AG09309 (cell line): ENCODE measurements at regions not wholly inside any gene's neighbourhood (a gene's known extent, or its start where the extent isn't known, plus 50 kb on each side); places are given as distances from the start of the nearest gene placed in this dataset.

ENCODE experiments used
- DNase-seq: peaks from one replicate; pipeline ENCODE4 v3.0.0-alpha.2; 2010; ENCODE audit warnings: low read depth
- H3K4me3 ChIP-seq: 2 replicates; pipeline ENCODE4 v1.5.1; 2011; ENCODE audit warnings: mild to moderate bottlenecking, low read depth, low read length, moderate library complexity; ENCODE audit not compliant: control insufficient read depth
- TF ChIP-seq, protein P1 (sequence below): IDR thresholded peaks from 2 replicates; pipeline ENCODE4 v1.5.1; 2011; ENCODE audit warnings: mild to moderate bottlenecking, low read depth, low read length, inconsistent platforms; ENCODE audit not compliant: insufficient read depth, control insufficient read depth; ENCODE audit errors: missing control alignments

DNA sequence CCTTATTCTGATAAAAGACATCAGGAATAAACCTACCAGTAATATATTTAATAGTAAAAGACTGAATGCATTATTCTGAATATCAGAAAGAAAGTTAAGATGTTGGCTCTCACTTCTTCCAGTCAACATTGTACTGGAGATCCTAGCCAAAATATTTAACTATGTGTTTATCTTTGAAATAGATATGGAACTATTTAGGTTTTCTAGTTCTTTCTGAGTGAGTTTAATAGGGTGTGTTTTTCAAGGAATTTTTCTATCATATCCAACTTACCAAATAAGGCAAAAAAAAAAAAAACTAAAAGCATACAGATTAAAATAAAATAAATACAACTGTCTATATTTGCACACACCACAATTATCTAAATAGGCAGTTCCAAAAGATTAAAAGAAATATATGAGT is 478.9 kb upstream of the LMO3 start:
- DNase-seq = no peak
- no peak overlapping the region for H3K4me3 ChIP-seq
- TF ChIP-seq, protein P1, sequence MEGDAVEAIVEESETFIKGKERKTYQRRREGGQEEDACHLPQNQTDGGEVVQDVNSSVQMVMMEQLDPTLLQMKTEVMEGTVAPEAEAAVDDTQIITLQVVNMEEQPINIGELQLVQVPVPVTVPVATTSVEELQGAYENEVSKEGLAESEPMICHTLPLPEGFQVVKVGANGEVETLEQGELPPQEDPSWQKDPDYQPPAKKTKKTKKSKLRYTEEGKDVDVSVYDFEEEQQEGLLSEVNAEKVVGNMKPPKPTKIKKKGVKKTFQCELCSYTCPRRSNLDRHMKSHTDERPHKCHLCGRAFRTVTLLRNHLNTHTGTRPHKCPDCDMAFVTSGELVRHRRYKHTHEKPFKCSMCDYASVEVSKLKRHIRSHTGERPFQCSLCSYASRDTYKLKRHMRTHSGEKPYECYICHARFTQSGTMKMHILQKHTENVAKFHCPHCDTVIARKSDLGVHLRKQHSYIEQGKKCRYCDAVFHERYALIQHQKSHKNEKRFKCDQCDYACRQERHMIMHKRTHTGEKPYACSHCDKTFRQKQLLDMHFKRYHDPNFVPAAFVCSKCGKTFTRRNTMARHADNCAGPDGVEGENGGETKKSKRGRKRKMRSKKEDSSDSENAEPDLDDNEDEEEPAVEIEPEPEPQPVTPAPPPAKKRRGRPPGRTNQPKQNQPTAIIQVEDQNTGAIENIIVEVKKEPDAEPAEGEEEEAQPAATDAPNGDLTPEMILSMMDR = no peak

DNA sequence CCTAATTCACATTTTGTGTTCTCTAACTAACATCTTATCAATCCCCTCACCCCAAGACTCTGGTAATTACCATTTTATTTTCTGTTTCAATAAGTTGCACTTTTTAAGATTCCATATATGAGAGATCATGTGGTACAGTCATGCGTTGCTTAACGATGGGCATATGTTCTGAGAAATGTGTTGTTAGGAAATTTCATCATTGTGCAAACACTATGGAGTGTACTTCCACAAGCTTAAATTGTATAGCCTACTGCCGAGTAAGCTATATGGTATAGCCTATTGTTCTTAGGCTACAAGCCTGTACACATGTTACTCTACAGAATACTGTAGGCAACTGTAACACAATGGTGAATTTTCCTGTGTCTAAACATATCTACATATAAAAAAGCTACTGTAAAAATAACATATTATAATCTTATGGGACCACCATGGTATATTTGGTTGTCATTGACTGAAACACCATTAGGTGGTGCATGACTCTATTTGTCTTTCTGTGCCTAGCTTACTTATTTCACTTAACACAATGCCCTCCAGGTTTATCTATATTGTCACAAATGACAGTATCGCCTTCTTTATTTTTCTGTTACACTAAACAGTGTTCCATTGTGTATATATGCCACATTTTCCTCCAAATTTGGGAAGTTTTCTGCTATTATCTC is 473.4 kb upstream of the LMO3 start:
- TF ChIP-seq, protein P1 = no peak
- DNase-seq = no peak
- H3K4me3 ChIP-seq = no peak overlapping the region

DNA sequence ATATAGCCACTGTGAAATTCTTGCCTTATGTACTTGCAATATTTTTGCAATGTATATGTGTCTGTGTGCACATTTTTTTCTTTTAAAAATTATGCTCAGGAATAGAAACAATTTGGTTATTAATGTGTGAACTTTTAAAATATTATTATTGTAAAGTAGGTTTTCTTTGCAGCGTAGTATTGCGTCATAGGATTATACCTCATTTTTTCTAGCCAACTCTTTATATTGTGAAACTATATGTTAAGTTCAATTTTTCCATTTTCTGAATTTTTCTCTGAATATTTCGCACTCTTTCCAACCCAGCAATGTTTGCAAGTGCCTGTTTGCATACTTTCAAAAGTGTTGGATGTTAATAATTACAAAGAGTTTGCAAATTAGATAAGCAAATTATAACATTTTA is 471.6 kb upstream of the LMO3 start:
- no peak overlapping the region for H3K4me3 ChIP-seq
- no peak for DNase-seq
- TF ChIP-seq, protein P1 = no peak

DNA sequence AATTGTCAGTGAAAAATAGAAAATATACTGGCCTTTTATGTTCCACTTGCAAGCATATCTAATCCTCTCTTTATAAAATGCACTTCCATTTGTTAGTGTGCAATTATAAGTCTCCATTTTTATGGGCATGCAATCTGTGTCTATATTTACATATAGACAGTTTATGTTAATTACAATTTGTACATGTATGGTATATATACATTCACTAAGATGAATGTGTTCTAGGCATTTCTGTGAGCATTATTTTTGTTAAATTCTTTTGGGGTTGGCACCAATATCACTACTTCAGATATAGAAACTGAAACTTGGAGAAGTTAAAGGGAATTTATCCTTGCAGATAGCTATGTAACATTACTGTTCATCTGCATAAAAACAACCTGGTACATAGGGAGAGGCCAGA is 470.8 kb upstream of the LMO3 start:
- H3K4me3 ChIP-seq = no peak overlapping the region
- DNase-seq = no peak
- TF ChIP-seq, protein P1 = no peak

DNA sequence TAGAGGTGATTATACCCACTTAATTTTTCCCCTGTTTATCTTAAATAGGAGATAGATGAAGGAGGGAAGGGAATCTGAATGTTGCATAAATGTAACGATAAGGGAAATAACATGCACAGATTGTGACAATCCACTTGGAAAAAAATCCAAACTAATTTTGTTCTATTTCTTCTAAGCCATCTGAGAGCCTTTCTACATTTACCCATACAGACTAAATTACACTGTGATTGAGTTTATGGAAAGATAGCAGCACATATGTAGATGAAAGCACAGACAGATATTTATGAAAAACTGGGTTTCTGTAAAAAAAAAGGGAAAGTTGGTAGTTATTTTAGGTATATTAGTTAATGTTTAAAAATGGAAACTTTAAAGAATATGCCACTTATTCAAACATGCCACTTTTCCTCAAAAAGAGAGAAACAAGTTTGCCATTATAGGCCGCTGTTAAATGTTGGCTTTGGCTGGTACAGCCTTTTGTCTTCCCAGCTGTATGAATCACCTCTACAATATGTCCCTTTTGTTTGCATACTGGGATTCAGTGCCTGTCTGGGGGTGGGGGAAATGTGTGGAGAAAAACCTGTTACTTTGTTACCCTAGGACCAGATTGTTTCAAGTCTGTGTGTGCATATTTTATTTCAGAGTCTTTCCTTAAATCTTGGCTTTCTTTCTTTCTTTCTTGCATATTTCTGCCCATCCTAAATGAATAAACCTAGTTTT is 470.2 kb upstream of the LMO3 start:
- no peak for DNase-seq
- no peak overlapping the region for H3K4me3 ChIP-seq
- TF ChIP-seq, protein P1 = no peak

DNA sequence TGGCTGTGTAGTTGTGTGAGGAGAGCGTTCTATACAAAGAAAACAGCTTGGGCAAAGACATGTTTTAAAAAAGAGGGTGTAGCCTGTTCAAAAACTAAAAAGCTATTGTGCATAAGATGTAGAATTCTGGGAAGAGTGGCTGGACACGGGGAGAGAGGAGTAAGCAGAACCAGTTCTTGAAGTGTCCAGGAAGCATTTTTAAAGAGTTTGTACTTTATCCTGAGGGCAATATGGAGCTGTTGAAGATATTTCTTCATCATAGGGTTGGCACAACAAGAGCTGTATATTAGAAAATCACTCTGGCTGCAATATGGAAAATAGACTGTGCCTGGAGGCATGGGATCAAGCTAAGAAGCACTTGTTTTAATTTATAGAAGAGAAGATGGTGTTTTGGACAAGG is 458.9 kb upstream of the LMO3 start:
- no peak for DNase-seq
- TF ChIP-seq, protein P1 = no peak
- no peak overlapping the region for H3K4me3 ChIP-seq
